ENCODE measurements at regions not wholly inside any gene's neighbourhood (a gene's known extent, or its start where the extent isn't known, plus 50 kb on each side); places are given as distances from the start of the nearest gene placed in this dataset.

GRCh38 chr9:120289098-120289497 lies 290.9 kb downstream of the CDK5RAP2 start:
- Mint-ChIP-seq H3K27ac (no peak overlapping the region), H3K4me3 (no peak overlapping the region), H3K9me3 (no peaks in the 10 kb centered on the region), H3K36me3 (ENCODE audit: low read depth) (no peaks in the 10 kb centered on the region), H3K27me3 (ENCODE audit: low read depth) (no peaks in the 10 kb centered on the region), H3K4me1 (ENCODE audit: low read depth) (no peaks in the 10 kb centered on the region)
- CTCF ChIA-PET, result interaction anchor here (0.6 to 0.7 kb wide), 3 partner anchors 36 to 736 kb away, joined by 3 to 5 read pairs (median 4); no protein-coding TSS in a partner anchor
- intact Hi-C loops (cut with micrococcal nuclease), result no loop called here
- DNase-seq, result no peak

GRCh38 chr9:120286530-120286929 lies 293.4 kb downstream of the CDK5RAP2 start:
- CTCF ChIA-PET, result interaction anchor here (0.6 kb wide), 1 partner anchor 245 kb away, joined by 3 read pairs; no protein-coding TSS in a partner anchor
- Mint-ChIP-seq H3K4me1 (ENCODE audit: low read depth) (no peaks in the 10 kb centered on the region), H3K27me3 (ENCODE audit: low read depth) (no peaks in the 10 kb centered on the region), H3K4me3 (no peak overlapping the region), H3K9me3 (no peaks in the 10 kb centered on the region), H3K27ac (no peak overlapping the region), H3K36me3 (ENCODE audit: low read depth) (no peaks in the 10 kb centered on the region)
- intact Hi-C loops (cut with micrococcal nuclease), result no loop called here
- no peak for DNase-seq

- Mint-ChIP-seq H3K27ac (no peak overlapping the region), H3K4me1 (ENCODE audit: low read depth) (no peaks in the 10 kb centered on the region), H3K4me3 (no peak overlapping the region), H3K27me3 (ENCODE audit: low read depth) (no peaks in the 10 kb centered on the region), H3K9me3 (no peaks in the 10 kb centered on the region), H3K36me3 (ENCODE audit: low read depth) (no peaks in the 10 kb centered on the region)
- CTCF ChIA-PET, result no interaction called here
- intact Hi-C loops (cut with micrococcal nuclease), result no loop called here
- DNase-seq, result no peak
Observed at GRCh38 chr9:120284821-120285220, 295.1 kb downstream of the CDK5RAP2 start.

- H3K9me3 Mint-ChIP-seq, result no peaks in the 10 kb centered on the region
- intact Hi-C loops (cut with micrococcal nuclease), result no loop called here
- H3K4me3 Mint-ChIP-seq, result no peak overlapping the region
- H3K4me1 Mint-ChIP-seq (ENCODE audit: low read depth), result no peaks in the 10 kb centered on the region
- no peak for DNase-seq
- H3K27me3 Mint-ChIP-seq (ENCODE audit: low read depth), result peaks cover 7% of the 10 kb centered on the region
- no peak overlapping the region for H3K27ac Mint-ChIP-seq
- no peaks in the 10 kb centered on the region for H3K36me3 Mint-ChIP-seq (ENCODE audit: low read depth)
- CTCF ChIA-PET, result no interaction called here
Observed at GRCh38 chr9:120281665-120282064, 298.3 kb downstream of the CDK5RAP2 start.

- H3K27ac Mint-ChIP-seq, result no peak overlapping the region
- H3K4me1 Mint-ChIP-seq (ENCODE audit: low read depth), result no peaks in the 10 kb centered on the region
- peaks cover 6% of the 10 kb centered on the region for H3K9me3 Mint-ChIP-seq
- no peaks in the 10 kb centered on the region for H3K27me3 Mint-ChIP-seq (ENCODE audit: low read depth)
- CTCF ChIA-PET, result no interaction called here
- no peak for DNase-seq
- no peak overlapping the region for H3K4me3 Mint-ChIP-seq
- intact Hi-C loops (cut with micrococcal nuclease), result no loop called here
- H3K36me3 Mint-ChIP-seq (ENCODE audit: low read depth), result no peaks in the 10 kb centered on the region
Observed at GRCh38 chr9:120267929-120268328, 312.0 kb downstream of the CDK5RAP2 start.

- no peaks in the 10 kb centered on the region for H3K36me3 Mint-ChIP-seq (ENCODE audit: low read depth)
- H3K27ac Mint-ChIP-seq, result no peak overlapping the region
- H3K4me1 Mint-ChIP-seq (ENCODE audit: low read depth), result no peaks in the 10 kb centered on the region
- DNase-seq, result no peak
- CTCF ChIA-PET, result no interaction called here
- H3K4me3 Mint-ChIP-seq, result no peak overlapping the region
- H3K27me3 Mint-ChIP-seq (ENCODE audit: low read depth), result no peaks in the 10 kb centered on the region
- intact Hi-C loops (cut with micrococcal nuclease), result no loop called here
- no peaks in the 10 kb centered on the region for H3K9me3 Mint-ChIP-seq
Observed at GRCh38 chr9:120265791-120266190, 314.2 kb downstream of the CDK5RAP2 start.

- no peak for DNase-seq
- Mint-ChIP-seq H3K9me3 (no peaks in the 10 kb centered on the region), H3K27ac (no peak overlapping the region), H3K4me3 (no peak overlapping the region), H3K27me3 (ENCODE audit: low read depth) (peaks cover 3% of the 10 kb centered on the region), H3K4me1 (ENCODE audit: low read depth) (no peaks in the 10 kb centered on the region), H3K36me3 (ENCODE audit: low read depth) (no peaks in the 10 kb centered on the region)
- CTCF ChIA-PET, result no interaction called here
- intact Hi-C loops (cut with micrococcal nuclease), result no loop called here
Observed at GRCh38 chr9:120264528-120264927, 315.4 kb downstream of the CDK5RAP2 start.

- Mint-ChIP-seq H3K9me3 (no peaks in the 10 kb centered on the region), H3K27ac (no peak overlapping the region), H3K36me3 (ENCODE audit: low read depth) (no peaks in the 10 kb centered on the region), H3K27me3 (ENCODE audit: low read depth) (peaks cover 7% of the 10 kb centered on the region), H3K4me1 (ENCODE audit: low read depth) (no peaks in the 10 kb centered on the region), H3K4me3 (no peak overlapping the region)
- intact Hi-C loops (cut with micrococcal nuclease), result no loop called here
- CTCF ChIA-PET, result no interaction called here
- no peak for DNase-seq
Observed at GRCh38 chr9:120263836-120264235, 316.1 kb downstream of the CDK5RAP2 start.

GRCh38 chr9:120261419-120261818 lies 318.5 kb downstream of the CDK5RAP2 start:
- Mint-ChIP-seq H3K27ac (no peak overlapping the region), H3K36me3 (ENCODE audit: low read depth) (no peaks in the 10 kb centered on the region), H3K4me1 (ENCODE audit: low read depth) (no peaks in the 10 kb centered on the region), H3K27me3 (ENCODE audit: low read depth) (peaks cover 13% of the 10 kb centered on the region), H3K9me3 (no peaks in the 10 kb centered on the region), H3K4me3 (no peak overlapping the region)
- no peak for DNase-seq
- intact Hi-C loops (cut with micrococcal nuclease), result no loop called here
- CTCF ChIA-PET, result no interaction called here

GRCh38 chr9:120259100-120259499 lies 320.9 kb downstream of the CDK5RAP2 start:
- Mint-ChIP-seq H3K27ac (no peak overlapping the region), H3K4me3 (no peak overlapping the region), H3K9me3 (no peaks in the 10 kb centered on the region), H3K36me3 (ENCODE audit: low read depth) (no peaks in the 10 kb centered on the region), H3K27me3 (ENCODE audit: low read depth) (peaks cover 16% of the 10 kb centered on the region), H3K4me1 (ENCODE audit: low read depth) (no peaks in the 10 kb centered on the region)
- no peak for DNase-seq
- CTCF ChIA-PET, result no interaction called here
- intact Hi-C loops (cut with micrococcal nuclease), result no loop called here

GRCh38 chr9:120258096-120258495 lies 321.9 kb downstream of the CDK5RAP2 start:
- DNase-seq, result no peak
- Mint-ChIP-seq H3K4me1 (ENCODE audit: low read depth) (no peaks in the 10 kb centered on the region), H3K4me3 (no peak overlapping the region), H3K27ac (no peak overlapping the region), H3K36me3 (ENCODE audit: low read depth) (no peaks in the 10 kb centered on the region), H3K9me3 (no peaks in the 10 kb centered on the region), H3K27me3 (ENCODE audit: low read depth) (peaks cover 16% of the 10 kb centered on the region)
- CTCF ChIA-PET, result no interaction called here
- intact Hi-C loops (cut with micrococcal nuclease), result no loop called here

- peaks cover 16% of the 10 kb centered on the region for H3K27me3 Mint-ChIP-seq (ENCODE audit: low read depth)
- CTCF ChIA-PET, result interaction anchor here (0.5 kb wide), 1 partner anchor 748 kb away, joined by 3 read pairs; no protein-coding TSS in a partner anchor
- no peaks in the 10 kb centered on the region for H3K36me3 Mint-ChIP-seq (ENCODE audit: low read depth)
- no peaks in the 10 kb centered on the region for H3K9me3 Mint-ChIP-seq
- DNase-seq, result no peak
- no peaks in the 10 kb centered on the region for H3K4me1 Mint-ChIP-seq (ENCODE audit: low read depth)
- H3K27ac Mint-ChIP-seq, result no peak overlapping the region
- H3K4me3 Mint-ChIP-seq, result no peak overlapping the region
- intact Hi-C loops (cut with micrococcal nuclease), result no loop called here
Observed at GRCh38 chr9:120257483-120257882, 322.5 kb downstream of the CDK5RAP2 start.

GRCh38 chr9:120256146-120256545 lies 323.8 kb downstream of the CDK5RAP2 start:
- Mint-ChIP-seq H3K4me1 (ENCODE audit: low read depth) (no peaks in the 10 kb centered on the region), H3K4me3 (no peak overlapping the region), H3K36me3 (ENCODE audit: low read depth) (no peaks in the 10 kb centered on the region), H3K9me3 (no peaks in the 10 kb centered on the region), H3K27me3 (ENCODE audit: low read depth) (peaks cover 16% of the 10 kb centered on the region), H3K27ac (no peak overlapping the region)
- CTCF ChIA-PET, result no interaction called here
- no peak for DNase-seq
- intact Hi-C loops (cut with micrococcal nuclease), result no loop called here

GRCh38 chr9:120252248-120252647 lies 327.7 kb downstream of the CDK5RAP2 start:
- H3K4me3 Mint-ChIP-seq, result no peak overlapping the region
- CTCF ChIA-PET, result no interaction called here
- no peak for DNase-seq
- no peak overlapping the region for H3K27ac Mint-ChIP-seq
- peaks cover 3% of the 10 kb centered on the region for H3K27me3 Mint-ChIP-seq (ENCODE audit: low read depth)
- intact Hi-C loops (cut with micrococcal nuclease), result no loop called here
- no peaks in the 10 kb centered on the region for H3K4me1 Mint-ChIP-seq (ENCODE audit: low read depth)
- no peaks in the 10 kb centered on the region for H3K36me3 Mint-ChIP-seq (ENCODE audit: low read depth)
- H3K9me3 Mint-ChIP-seq, result no peaks in the 10 kb centered on the region
